ENCODE measurements at regions not wholly inside any gene's neighbourhood (a gene's known extent, or its start where the extent isn't known, plus 50 kb on each side); places are given as distances from the start of the nearest gene placed in this dataset.

GRCh38 chr15:98555173-98555515 is 93.2 kb upstream of the IGF1R start:
- no peak for ATAC-seq
- no peak for DNase-seq (ENCODE audit: low read depth in 1 of 2, low spot score in 1 of 2)
- Histone ChIP-seq H3K9me3 (no peaks in the 10 kb centered on the region), H3K4me2 (no peak overlapping the region), H3K27ac (no peak overlapping the region), H3K4me3 (no peak overlapping the region), H3K4me1 (no peaks in the 10 kb centered on the region)
- ChIA-PET CTCF (interaction anchor here (0.8 to 5.3 kb wide), 4 partner anchors 11 to 349 kb away, joined by 3 to 38 read pairs (median 12); partner anchors contain the start of gene IGF1R), POLR2A (no interaction called here)
- no peak for FAIRE-seq
- TF ChIP-seq FOXS1 (CRISPR knock-in tag; IDR thresholded peaks at IDR 0.05): no peak
- TF ChIP-seq MAFK (IDR thresholded peaks at IDR 0.05; ENCODE audit: partially characterized antibody): peak; percentile 31

GRCh38 chr15:98556321-98556720 is 92.0 kb upstream of the IGF1R start:
- 69% methylated on average over 4 of the region's 4 CpGs for WGBS (ENCODE audit: missing lambda C conversion rate)
- Histone ChIP-seq H3K27ac (no peak overlapping the region), H3K4me1 (no peaks in the 10 kb centered on the region), H3K9me3 (no peaks in the 10 kb centered on the region), H3K4me3 (no peak overlapping the region), H3K4me2 (no peak overlapping the region)
- POLR2A ChIA-PET: no interaction called here
- DNase-seq (ENCODE audit: low read depth in 1 of 2, low spot score in 1 of 2): no peak
- TF ChIP-seq RNF2 (IDR thresholded peaks at IDR 0.05; ENCODE audit: borderline replicate concordance, low read depth) (no peak), MAFK (IDR thresholded peaks at IDR 0.05; ENCODE audit: partially characterized antibody) (peak; percentile 63)
- CTCF ChIA-PET: interaction anchor here (2.9 to 5.3 kb wide), 3 partner anchors 10 to 91 kb away, joined by 10 to 38 read pairs (median 14); partner anchors contain the start of gene IGF1R
- no peak for FAIRE-seq
- ATAC-seq: no peak

DNA sequence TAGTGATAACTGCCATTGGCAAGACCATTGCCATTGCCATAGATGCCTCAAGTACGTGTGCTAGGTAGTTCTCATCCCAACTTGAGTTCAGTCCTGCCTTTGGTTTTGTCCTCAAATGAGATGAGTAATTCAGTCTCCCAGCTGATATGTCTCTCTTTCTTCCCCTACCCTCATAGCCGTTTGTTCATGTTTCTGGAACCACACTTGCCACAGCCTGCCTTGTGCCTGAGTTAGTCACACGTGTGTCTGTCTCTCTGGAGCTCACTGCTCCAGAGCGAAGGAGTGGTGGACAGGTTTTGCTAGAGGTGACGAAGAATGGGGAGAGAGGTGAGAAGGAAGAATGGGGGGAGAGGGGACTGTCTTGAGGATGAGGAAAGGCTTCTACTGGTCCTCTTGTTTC is 88.0 kb upstream of the IGF1R start:
- POLR2A ChIA-PET: no interaction called here
- no peaks in the 10 kb centered on the region for H3K9me3 ChIP-seq
- no peak overlapping the region for H3K4me2 ChIP-seq
- ATAC-seq (0 out of 6 replicates have a peak, but pooled peaks of 1 of the 2 experiments have one; percentile 19), FAIRE-seq (no peak), DNase-seq (ENCODE audit: low read depth in 1 of 2, low spot score in 1 of 2) (no peak)
- no peak overlapping the region for H3K4me3 ChIP-seq
- 33% methylated on average over 5 of the region's 5 CpGs for WGBS (ENCODE audit: missing lambda C conversion rate)
- H3K4me1 ChIP-seq: no peaks in the 10 kb centered on the region
- TF ChIP-seq, protein P1, sequence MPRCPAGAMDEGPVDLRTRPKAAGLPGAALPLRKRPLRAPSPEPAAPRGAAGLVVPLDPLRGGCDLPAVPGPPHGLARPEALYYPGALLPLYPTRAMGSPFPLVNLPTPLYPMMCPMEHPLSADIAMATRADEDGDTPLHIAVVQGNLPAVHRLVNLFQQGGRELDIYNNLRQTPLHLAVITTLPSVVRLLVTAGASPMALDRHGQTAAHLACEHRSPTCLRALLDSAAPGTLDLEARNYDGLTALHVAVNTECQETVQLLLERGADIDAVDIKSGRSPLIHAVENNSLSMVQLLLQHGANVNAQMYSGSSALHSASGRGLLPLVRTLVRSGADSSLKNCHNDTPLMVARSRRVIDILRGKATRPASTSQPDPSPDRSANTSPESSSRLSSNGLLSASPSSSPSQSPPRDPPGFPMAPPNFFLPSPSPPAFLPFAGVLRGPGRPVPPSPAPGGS (IDR thresholded peaks at IDR 0.05): no peak
- TF ChIP-seq FOSB (CRISPR knock-in tag; IDR thresholded peaks at IDR 0.05): no peak
- CTCF ChIA-PET: interaction anchor here (0.8 to 3.7 kb wide), 4 partner anchors 9 to 87 kb away, joined by 3 to 16 read pairs (median 5); partner anchors contain the start of gene IGF1R
- no peak overlapping the region for H3K27ac ChIP-seq

- WGBS (ENCODE audit: missing lambda C conversion rate): 54% methylated on average over 9 of the region's 9 CpGs
- TF ChIP-seq KDM1A (IDR thresholded peaks at IDR 0.05; ENCODE audit: low read depth): no peak
- TF ChIP-seq ZC3H11A (IDR thresholded peaks at IDR 0.05): no peak
- TF ChIP-seq EHF (CRISPR knock-in tag; IDR thresholded peaks at IDR 0.05): no peak
- no peak for TF ChIP-seq FOSB (CRISPR knock-in tag; IDR thresholded peaks at IDR 0.05)
- TF ChIP-seq FOXS1 (CRISPR knock-in tag; IDR thresholded peaks at IDR 0.05): no peak
- no peak for TF ChIP-seq ZNF302 (CRISPR knock-in tag; IDR thresholded peaks at IDR 0.05)
- FAIRE-seq: no peak
- ATAC-seq: no peak; a peak in 1 of 6 replicates
- H3K4me1 ChIP-seq: no peaks in the 10 kb centered on the region
- ChIA-PET POLR2A (no interaction called here), CTCF (interaction anchor here (0.8 to 3.7 kb wide), 6 partner anchors 8 to 516 kb away, joined by 3 to 16 read pairs (median 5); partner anchors contain the start of gene IGF1R)
- no peak overlapping the region for H3K4me3 ChIP-seq
- H3K4me2 ChIP-seq: no peak overlapping the region
- DNase-seq (ENCODE audit: low read depth in 1 of 2, low spot score in 1 of 2): no peak
- no peaks in the 10 kb centered on the region for H3K9me3 ChIP-seq
- no peak overlapping the region for H3K27ac ChIP-seq
These were observed 87.0 kb upstream of the IGF1R start for GRCh38 chr15:98561169-98561941.

GRCh38 chr15:98562331-98562937 is 85.9 kb upstream of the IGF1R start:
- ChIA-PET POLR2A (no interaction called here), CTCF (interaction anchor here (0.8 to 7.6 kb wide), 5 partner anchors 6 to 514 kb away, joined by 5 to 38 read pairs (median 6); no protein-coding TSS in a partner anchor)
- no peak for FAIRE-seq
- H3K9me3 ChIP-seq: no peaks in the 10 kb centered on the region
- H3K4me2 ChIP-seq: no peak overlapping the region
- no peak; a peak in 1 of 6 replicates for ATAC-seq
- TF ChIP-seq PHF8 (IDR thresholded peaks at IDR 0.05; ENCODE audit: borderline replicate concordance, low read depth) (no peak), CBX8 (IDR thresholded peaks at IDR 0.05) (no peak), RAD21 (conservative IDR thresholded peaks at IDR 0.05 in 1 of 2, IDR thresholded peaks at IDR 0.05 in 1 of 2) (no peak), HES2 (IDR thresholded peaks at IDR 0.05) (no peak), NPAS2 (CRISPR knock-in tag; IDR thresholded peaks at IDR 0.05; ENCODE audit: borderline replicate concordance) (no peak), EHMT2 (IDR thresholded peaks at IDR 0.05; ENCODE audit: low read depth) (no peak), RARB (CRISPR knock-in tag; IDR thresholded peaks at IDR 0.05) (no peak), ZFP36 (IDR thresholded peaks at IDR 0.05; ENCODE audit: borderline replicate concordance, partially characterized antibody) (no peak), HOXB5 (CRISPR knock-in tag; IDR thresholded peaks at IDR 0.05) (no peak), CTCF (IDR thresholded peaks at IDR 0.05) (no peak)
- TF ChIP-seq, protein P2, sequence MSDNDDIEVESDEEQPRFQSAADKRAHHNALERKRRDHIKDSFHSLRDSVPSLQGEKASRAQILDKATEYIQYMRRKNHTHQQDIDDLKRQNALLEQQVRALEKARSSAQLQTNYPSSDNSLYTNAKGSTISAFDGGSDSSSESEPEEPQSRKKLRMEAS (IDR thresholded peaks at IDR 0.05): no peak
- H3K27ac ChIP-seq: no peak overlapping the region
- WGBS (ENCODE audit: missing lambda C conversion rate): 84% methylated on average over 17 of the region's 18 CpGs
- no peak for DNase-seq (ENCODE audit: low read depth in 1 of 2, low spot score in 1 of 2)
- no peak overlapping the region for H3K4me3 ChIP-seq
- H3K4me1 ChIP-seq: no peaks in the 10 kb centered on the region

Data from A549 (cell line).